Spleen (tissue), 11 donors: ENCODE measurements at regions not wholly inside any gene's neighbourhood (a gene's known extent, or its start where the extent isn't known, plus 50 kb on each side); places are given as distances from the start of the nearest gene placed in this dataset.
"Not testable (repeated sequence)": the region's sequence is repeated elsewhere in the genome, so short reads cannot be mapped to it uniquely, and the experiment has no call there.

ENCODE experiments used
- DNase-seq: peaks from one replicate; pipeline ENCODE4 v3.0.0-alpha.2; 2020
- H3K27ac ChIP-seq, 8 donors: fragments of 200-600 bp; sonication (generic) in 7 of 8; 1 replicate in 4 of 8; 2 replicates in 4 of 8; pipeline versions ENCODE4 v1.5.0 to v1.8.0; 2016 to 2021; ENCODE audit warnings: inconsistent platforms in 4 of 8, mild to moderate bottlenecking in 4 of 8, moderate library complexity in 1 of 8
- H3K27me3 ChIP-seq, 7 donors: fragments of 200-600 bp; sonication (generic) in 6 of 7; replicated peaks in 1 of 7; 1 replicate in 4 of 7; 2 replicates in 3 of 7; pipeline versions ENCODE4 v1.5.0 to v1.8.0; 2016 to 2021; ENCODE audit warnings: inconsistent platforms in 3 of 7, mild to moderate bottlenecking in 1 of 7
- H3K36me3 ChIP-seq, 6 donors: fragments of 200-600 bp; sonication (generic) in 5 of 6; 1 replicate in 4 of 6; 2 replicates in 2 of 6; pipeline versions ENCODE4 v1.5.0 to v1.8.0; 2016 to 2021; ENCODE audit warnings: inconsistent platforms in 2 of 6
- H3K4me1 ChIP-seq, 6 donors: fragments of 200-600 bp; sonication (generic) in 5 of 6; 1 replicate in 3 of 6; 2 replicates in 3 of 6; pipeline versions ENCODE4 v1.5.0 to v1.8.0; 2016 to 2021; ENCODE audit warnings: inconsistent platforms in 3 of 6
- H3K4me3 ChIP-seq, 8 donors: fragments of 200-600 bp; sonication (generic) in 7 of 8; 1 replicate in 4 of 8; 2 replicates in 4 of 8; pipeline versions ENCODE4 v1.5.0 to v1.8.0; 2016 to 2021; ENCODE audit warnings: inconsistent platforms in 4 of 8, mild to moderate bottlenecking in 4 of 8, moderate library complexity in 2 of 8
- H3K9me3 ChIP-seq, 8 donors: fragments of 200-600 bp; sonication (generic) in 7 of 8; 1 replicate in 4 of 8; 2 replicates in 4 of 8; pipeline versions ENCODE4 v1.5.0 to v1.8.0; 2016 to 2021; ENCODE audit warnings: inconsistent platforms in 4 of 8
- CTCF ChIP-seq, 11 experiments: fragments of 200-600 bp in 7 of 11; fragments of 450-650 bp in 4 of 11; sonication (generic) in 4 of 11; IDR thresholded peaks in 8 of 11; conservative IDR thresholded peaks in 3 of 11; 1 replicate in 7 of 11; 2 replicates in 4 of 11; pipeline versions ENCODE4 v1.4.0 to v1.8.0; 2016 to 2021; ENCODE audit warnings: antibody characterized with exemption in 11 of 11, inconsistent platforms in 4 of 11, mild to moderate bottlenecking in 1 of 11
- POLR2A ChIP-seq, 3 donors: fragments of 450-650 bp; IDR thresholded peaks; one replicate each; pipeline ENCODE4 v1.5.1; 2017; ENCODE audit warnings: antibody characterized with exemption in 3 of 3, mild to moderate bottlenecking in 1 of 3
- POLR2AphosphoS5 ChIP-seq, 3 donors: sonication (generic); formaldehyde crosslinking; IDR thresholded peaks; one replicate each; pipeline ENCODE4 v1.5.1; 2017; ENCODE audit warnings: antibody characterized with exemption in 3 of 3
- WGBS, 5 donors: extraction: QIAGEN DNeasy Blood & Tissue Kit in 3 of 5; methylation state at CpG; one replicate each; pipeline versions ENCODE4 v1.1.5 to v1.1.7; 2013 to 2018; 5-methylcytosine and 5-hydroxymethylcytosine counted together
- intact Hi-C: fragments of 100-400 bp; cut with DNase I; formaldehyde crosslinking; loops from one replicate; pipeline ENCODE4 v1.15.0; 2023; ENCODE audit warnings: low total_unique reads
- donor health status: healthy with polysubstance abuse.
- donor health status: DM: no; HTN: no; CAD: no; lungs with moderate emphysema.
- donor health status: DM: no; HTN: no; CAD: no.
- donor health status: Bipolar disorder and iron deficiency.
- donor health status: healthy.
- donor health status: DM: no; HTN: no; CAD: no.
- donor health status: DM: yes; HTN: yes; CAD: no.

GRCh38 chr12:59372956-59373355, 222.9 kb upstream of the SLC16A7 start:
- DNase-seq: no peak
- Histone ChIP-seq H3K4me3 (no peak overlapping the region), H3K36me3 (no peaks in the 10 kb centered on the region), H3K9me3 (no peaks in the 10 kb centered on the region), H3K27me3 (no peaks in the 10 kb centered on the region), H3K4me1 (no peaks in the 10 kb centered on the region), H3K27ac (no peak overlapping the region)
- intact Hi-C loops: no loop called here
- 60 to 73% (median 69%) methylated on average over 3 of the region's 3 CpGs for WGBS, 5 donors
- no peak for TF ChIP-seq POLR2A (IDR thresholded peaks at IDR 0.05)
- TF ChIP-seq POLR2AphosphoS5 (IDR thresholded peaks at IDR 0.05): no peak
- no peak for TF ChIP-seq CTCF (IDR thresholded peaks at IDR 0.05 in 8 of 11, conservative IDR thresholded peaks at IDR 0.05 in 3 of 11)

- WGBS, 5 donors: 78 to 91% (median 87%) methylated on average over 3 of the region's 3 CpGs
- Histone ChIP-seq H3K27ac (no peak overlapping the region), H3K27me3 (no peaks in the 10 kb centered on the region), H3K4me1 (no peaks in the 10 kb centered on the region), H3K4me3 (no peak overlapping the region), H3K36me3 (no peaks in the 10 kb centered on the region), H3K9me3 (no peaks in the 10 kb centered on the region)
- intact Hi-C loops: no loop called here
- no peak for TF ChIP-seq CTCF (IDR thresholded peaks at IDR 0.05 in 8 of 11, conservative IDR thresholded peaks at IDR 0.05 in 3 of 11)
- no peak for TF ChIP-seq POLR2AphosphoS5 (IDR thresholded peaks at IDR 0.05)
- TF ChIP-seq POLR2A (IDR thresholded peaks at IDR 0.05): no peak
- DNase-seq: no peak
Observed at GRCh38 chr12:59370933-59371332, 224.9 kb upstream of the SLC16A7 start.

GRCh38 chr12:59365133-59365532, 230.7 kb upstream of the SLC16A7 start:
- H3K36me3 ChIP-seq: no peaks in the 10 kb centered on the region
- WGBS, 5 donors: 78 to 89% (median 85%) methylated on average over 2 of the region's 2 CpGs
- H3K9me3 ChIP-seq: no peaks in the 10 kb centered on the region
- no peaks in the 10 kb centered on the region for H3K4me1 ChIP-seq
- no peak for DNase-seq
- H3K27me3 ChIP-seq: no peaks in the 10 kb centered on the region
- H3K27ac ChIP-seq: no peak overlapping the region
- intact Hi-C loops: no loop called here
- no peak overlapping the region for H3K4me3 ChIP-seq
- TF ChIP-seq CTCF (IDR thresholded peaks at IDR 0.05 in 8 of 11, conservative IDR thresholded peaks at IDR 0.05 in 3 of 11) (no peak), POLR2AphosphoS5 (IDR thresholded peaks at IDR 0.05) (no peak), POLR2A (IDR thresholded peaks at IDR 0.05) (no peak)

- no peak for TF ChIP-seq POLR2A (IDR thresholded peaks at IDR 0.05)
- no peak for TF ChIP-seq POLR2AphosphoS5 (IDR thresholded peaks at IDR 0.05)
- no peak for TF ChIP-seq CTCF (IDR thresholded peaks at IDR 0.05 in 8 of 11, conservative IDR thresholded peaks at IDR 0.05 in 3 of 11)
- Histone ChIP-seq H3K36me3 (no peaks in the 10 kb centered on the region), H3K4me3 (no peak overlapping the region), H3K27ac (no peak overlapping the region), H3K9me3 (no peaks in the 10 kb centered on the region), H3K27me3 (no peaks in the 10 kb centered on the region), H3K4me1 (no peaks in the 10 kb centered on the region)
- intact Hi-C loops: no loop called here
- DNase-seq: no peak
- WGBS, 5 donors: 25 to 56% (median 32%) methylated on average over 1 of the region's 1 CpG
Observed at GRCh38 chr12:59357811-59358210, 238.0 kb upstream of the SLC16A7 start.

GRCh38 chr12:59346248-59346647, 249.6 kb upstream of the SLC16A7 start:
- intact Hi-C loops, H3K27me3 ChIP-seq, DNase-seq, H3K4me3 ChIP-seq, H3K4me1 ChIP-seq, H3K36me3 ChIP-seq, H3K27ac ChIP-seq: not testable (repeated sequence)
- 51 to 67% (median 60%) methylated on average over 5 of the region's 5 CpGs for WGBS, 5 donors
- H3K9me3 ChIP-seq: peaks cover 0 to 14% (median 3%) of the 10 kb centered on the region in 8 donors
